ENCODE measurements at regions not wholly inside any gene's neighbourhood (a gene's known extent, or its start where the extent isn't known, plus 50 kb on each side); places are given as distances from the start of the nearest gene placed in this dataset.

DNA sequence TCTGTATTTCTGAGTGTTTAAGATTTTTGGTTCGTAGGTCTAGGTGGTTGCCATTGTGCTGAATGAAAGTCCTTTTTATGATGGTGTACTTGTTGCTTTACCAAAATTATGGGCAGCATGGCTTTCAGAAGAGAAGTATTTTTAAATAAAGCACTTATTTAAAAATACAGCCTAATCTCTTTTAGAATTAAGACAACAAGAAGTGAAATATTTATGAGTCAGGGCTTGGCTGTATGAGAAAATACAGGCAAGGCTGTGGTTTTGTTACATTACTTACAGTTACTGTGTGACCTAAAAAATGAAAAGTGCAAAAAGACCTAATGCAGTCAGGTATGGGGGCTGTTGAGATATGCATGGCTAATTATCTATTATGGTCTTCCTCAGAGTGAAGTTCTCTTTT, 185.2 kb upstream of the PPP1R3A start:
- TF ChIP-seq, protein P1, sequence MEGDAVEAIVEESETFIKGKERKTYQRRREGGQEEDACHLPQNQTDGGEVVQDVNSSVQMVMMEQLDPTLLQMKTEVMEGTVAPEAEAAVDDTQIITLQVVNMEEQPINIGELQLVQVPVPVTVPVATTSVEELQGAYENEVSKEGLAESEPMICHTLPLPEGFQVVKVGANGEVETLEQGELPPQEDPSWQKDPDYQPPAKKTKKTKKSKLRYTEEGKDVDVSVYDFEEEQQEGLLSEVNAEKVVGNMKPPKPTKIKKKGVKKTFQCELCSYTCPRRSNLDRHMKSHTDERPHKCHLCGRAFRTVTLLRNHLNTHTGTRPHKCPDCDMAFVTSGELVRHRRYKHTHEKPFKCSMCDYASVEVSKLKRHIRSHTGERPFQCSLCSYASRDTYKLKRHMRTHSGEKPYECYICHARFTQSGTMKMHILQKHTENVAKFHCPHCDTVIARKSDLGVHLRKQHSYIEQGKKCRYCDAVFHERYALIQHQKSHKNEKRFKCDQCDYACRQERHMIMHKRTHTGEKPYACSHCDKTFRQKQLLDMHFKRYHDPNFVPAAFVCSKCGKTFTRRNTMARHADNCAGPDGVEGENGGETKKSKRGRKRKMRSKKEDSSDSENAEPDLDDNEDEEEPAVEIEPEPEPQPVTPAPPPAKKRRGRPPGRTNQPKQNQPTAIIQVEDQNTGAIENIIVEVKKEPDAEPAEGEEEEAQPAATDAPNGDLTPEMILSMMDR (IDR thresholded peaks at IDR 0.05; ENCODE audit: low read depth, low read length): no peak
- no peak for DNase-seq (ENCODE audit: extremely low read depth, low read depth)

DNA sequence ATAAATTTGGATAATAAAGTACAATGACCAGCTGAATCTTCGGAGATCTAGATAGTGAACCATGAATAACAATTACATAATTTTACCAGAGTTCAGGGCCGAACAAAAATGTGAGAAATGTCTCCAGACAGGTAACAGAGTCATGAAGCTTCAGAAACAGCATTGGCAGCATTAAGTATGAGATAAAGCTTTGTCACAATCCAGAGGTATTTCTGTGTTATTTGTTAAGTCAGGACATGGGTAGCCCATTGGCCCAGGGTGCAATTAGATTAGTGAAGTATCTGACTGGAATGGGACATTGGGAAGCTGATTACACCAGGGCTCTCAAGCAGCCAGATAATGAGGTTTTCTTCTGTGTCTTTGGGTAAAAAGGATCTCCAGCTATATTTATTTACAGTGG, 184.2 kb upstream of the PPP1R3A start:
- no peak for DNase-seq (ENCODE audit: extremely low read depth, low read depth)
- TF ChIP-seq, protein P1 (IDR thresholded peaks at IDR 0.05; ENCODE audit: low read depth, low read length): no peak

DNA sequence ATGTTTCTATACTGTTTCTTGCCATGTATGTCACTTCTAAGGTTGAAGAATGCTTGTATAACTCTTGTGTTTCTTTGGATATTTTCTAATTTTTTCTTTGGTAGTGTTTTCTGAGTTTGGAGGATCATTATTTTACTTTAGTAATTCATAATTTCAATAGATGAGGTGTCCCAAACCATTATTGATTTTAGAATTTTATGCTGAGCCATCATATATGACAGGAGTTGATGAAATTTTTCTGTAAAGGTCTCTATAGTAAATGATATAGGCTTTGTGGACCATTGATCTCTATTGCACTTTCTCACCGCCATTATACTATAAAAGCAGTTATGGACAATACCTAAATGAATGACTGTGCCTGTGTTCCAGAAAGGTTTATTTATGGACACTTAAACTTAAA, 183.3 kb upstream of the PPP1R3A start:
- DNase-seq (ENCODE audit: extremely low read depth, low read depth): no peak
- TF ChIP-seq, protein P1 (IDR thresholded peaks at IDR 0.05; ENCODE audit: low read depth, low read length): no peak

DNA sequence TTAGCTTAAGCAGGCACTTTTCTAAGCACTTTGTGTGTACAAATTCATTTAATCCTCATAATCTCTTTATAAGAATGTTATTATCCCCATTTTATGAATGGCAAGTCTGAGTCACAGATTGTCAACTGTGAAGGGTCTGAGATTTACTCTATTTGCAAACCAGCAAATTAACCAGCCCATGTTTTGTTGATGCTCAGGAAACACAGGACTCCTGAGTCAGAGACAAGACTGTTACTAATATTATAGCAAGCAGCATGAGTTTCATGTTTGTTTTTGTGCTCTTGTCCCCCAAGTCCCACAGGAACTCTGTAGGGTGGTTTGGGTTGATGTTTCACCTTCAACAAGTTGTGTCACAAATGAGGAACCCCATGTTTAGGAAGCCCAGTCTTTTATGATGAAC, 182.0 kb upstream of the PPP1R3A start:
- DNase-seq (ENCODE audit: extremely low read depth, low read depth): no peak
- TF ChIP-seq, protein P1 (IDR thresholded peaks at IDR 0.05; ENCODE audit: low read depth, low read length): no peak

DNA sequence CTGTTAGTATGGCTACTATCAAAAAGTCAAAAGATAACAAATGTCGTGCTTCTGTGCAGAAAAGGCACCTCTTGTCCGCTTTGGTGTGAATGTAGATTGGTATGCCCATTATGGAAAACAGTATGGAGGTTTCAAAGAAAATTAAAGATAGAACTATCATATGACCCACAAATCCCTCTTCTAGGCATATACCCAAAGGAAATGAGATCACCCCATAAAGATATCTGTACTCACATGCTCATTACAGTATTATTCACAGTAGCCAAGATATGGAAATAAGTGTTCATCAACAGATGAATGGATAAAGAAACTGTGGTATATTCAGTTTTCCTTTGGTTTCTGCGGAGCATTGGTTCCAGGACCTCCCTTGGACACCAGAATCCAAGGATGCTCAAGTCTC, 180.5 kb upstream of the PPP1R3A start:
- TF ChIP-seq, protein P1 (IDR thresholded peaks at IDR 0.05; ENCODE audit: low read depth, low read length): no peak
- DNase-seq (ENCODE audit: extremely low read depth, low read depth): no peak

DNA sequence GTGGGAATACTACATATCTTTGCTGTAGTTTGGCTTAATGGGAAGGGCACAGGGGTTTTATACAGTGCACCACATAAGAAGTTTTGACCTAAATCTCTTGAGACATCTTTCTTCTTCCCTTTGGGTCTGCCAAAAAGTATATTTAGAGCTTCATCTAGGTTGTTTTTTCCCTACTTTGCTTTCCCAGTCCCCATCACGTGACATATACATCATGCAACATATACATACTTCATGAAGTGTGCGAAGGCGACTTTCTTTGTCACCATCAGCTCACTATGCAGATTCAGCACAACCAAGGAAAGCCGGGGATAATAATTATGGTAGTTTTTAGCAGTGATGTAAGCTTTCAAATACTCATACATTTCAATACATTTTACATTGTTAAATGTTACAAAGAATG, 177.1 kb upstream of the PPP1R3A start:
- DNase-seq (ENCODE audit: extremely low read depth, low read depth): no peak
- TF ChIP-seq, protein P1 (IDR thresholded peaks at IDR 0.05; ENCODE audit: low read depth, low read length): no peak

DNA sequence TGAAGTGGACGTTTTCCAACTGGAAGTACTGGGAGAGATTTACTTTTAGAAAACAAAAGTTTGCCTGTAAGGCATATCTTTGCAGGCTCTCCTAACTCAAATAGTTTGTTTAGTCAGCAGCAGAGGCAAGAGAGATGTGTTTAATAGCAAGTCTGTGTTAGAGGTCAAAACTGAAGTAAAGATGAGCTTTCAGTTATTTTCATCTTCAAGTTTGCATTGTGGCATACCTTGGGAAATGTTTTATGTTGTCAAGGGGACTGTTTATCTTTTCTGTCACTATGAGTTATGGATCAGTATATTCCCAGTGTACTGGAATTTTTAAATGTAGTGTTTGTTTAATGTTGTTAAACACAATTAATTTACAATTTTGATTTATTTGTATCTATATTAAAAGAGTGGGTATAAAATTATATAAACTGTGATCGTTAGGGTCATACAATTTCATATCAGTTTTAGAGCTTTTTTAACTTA, 169.7 kb upstream of the PPP1R3A start:
- TF ChIP-seq, protein P1 (IDR thresholded peaks at IDR 0.05; ENCODE audit: low read depth, low read length): no peak
- DNase-seq (ENCODE audit: extremely low read depth, low read depth): no peak
